HCT116 (cell line): ENCODE measurements at regions not wholly inside any gene's neighbourhood (a gene's known extent, or its start where the extent isn't known, plus 50 kb on each side); places are given as distances from the start of the nearest gene placed in this dataset.

Experiments
- ATF3 ChIP-seq: IDR thresholded peaks from 2 replicates; pipeline ENCODE4 v1.6.1; 2012
- CBX3 ChIP-seq: IDR thresholded peaks from 2 replicates; pipeline ENCODE4 v1.6.1; 2012; ENCODE audit warnings: low read depth
- CTCF ChIP-seq, 3 experiments: fragments of 200-600 bp in 1 of 3; sonication (generic) in 1 of 3; IDR thresholded peaks in 2 of 3; conservative IDR thresholded peaks in 1 of 3; 2 replicates each; pipeline ENCODE4 v1.5.1; 2012 to 2017; ENCODE audit warnings: low read depth in 2 of 3, low read length in 2 of 3, antibody characterized with exemption in 1 of 3, borderline replicate concordance in 1 of 3, control low read depth in 1 of 3, mild to moderate bottlenecking in 1 of 3, mixed read lengths in 1 of 3, mixed run types in 1 of 3, moderate library complexity in 1 of 3; ENCODE audit not compliant: insufficient read depth in 1 of 3
- REST ChIP-seq: IDR thresholded peaks from 2 replicates; pipeline ENCODE4 v1.6.1; 2012; ENCODE audit warnings: low read depth
- YY1 ChIP-seq: IDR thresholded peaks from 2 replicates; pipeline ENCODE4 v1.6.1; 2011; ENCODE audit warnings: low read length, low read depth, moderate library complexity, mild to moderate bottlenecking; ENCODE audit not compliant: insufficient replicate concordance; ENCODE audit errors: extremely low read depth

- TF ChIP-seq CTCF (IDR thresholded peaks at IDR 0.05 in 2 of 3, conservative IDR thresholded peaks at IDR 0.05 in 1 of 3; ENCODE audit: borderline replicate concordance in 1 of 3, insufficient read depth in 1 of 3, low read depth in 2 of 3, low read length in 2 of 3) = no peak
- no peak for TF ChIP-seq ATF3
- no peak for TF ChIP-seq YY1
- TF ChIP-seq REST = no peak
- no peak for TF ChIP-seq CBX3
These were observed 113.4 kb upstream of the SLC25A33 start for GRCh38 chr1:9425859-9426258.
